GM21619 (cell line): ENCODE measurements at regions not wholly inside any gene's neighbourhood (a gene's known extent, or its start where the extent isn't known, plus 50 kb on each side); places are given as distances from the start of the nearest gene placed in this dataset.

ENCODE experiments used
- ATAC-seq: cut with Tn5 transposase; IDR thresholded peaks from one replicate; pipeline ENCODE4 v1.9.1; 2021; ENCODE audit not compliant: unreplicated experiment

- ATAC-seq = no peak
These were observed 405.5 kb downstream of the EFNA5 start for GRCh38 chr5:107265193-107265592.

- peak; percentile 79 for ATAC-seq
These were observed 407.2 kb downstream of the EFNA5 start for GRCh38 chr5:107263387-107264018.

- ATAC-seq = peak; percentile 84
These were observed 412.7 kb downstream of the EFNA5 start for GRCh38 chr5:107257885-107258520.

GRCh38 chr5:107254902-107255234 lies 415.9 kb downstream of the EFNA5 start:
- no peak for ATAC-seq

GRCh38 chr5:107254214-107254901 lies 416.4 kb downstream of the EFNA5 start:
- no peak for ATAC-seq

- ATAC-seq = no peak
These were observed 417.5 kb downstream of the EFNA5 start for GRCh38 chr5:107253246-107253645.

GRCh38 chr5:107251151-107251550 lies 419.6 kb downstream of the EFNA5 start:
- ATAC-seq = no peak

- ATAC-seq = no peak
These were observed 422.6 kb downstream of the EFNA5 start for GRCh38 chr5:107248066-107248695.

- ATAC-seq = no peak
These were observed 423.3 kb downstream of the EFNA5 start for GRCh38 chr5:107247427-107247826.

GRCh38 chr5:107243220-107243579 lies 427.5 kb downstream of the EFNA5 start:
- no peak for ATAC-seq

GRCh38 chr5:107242411-107243219 lies 428.1 kb downstream of the EFNA5 start:
- ATAC-seq = no peak

GRCh38 chr5:107241841-107242240 lies 428.9 kb downstream of the EFNA5 start:
- ATAC-seq = no peak

GRCh38 chr5:107235167-107235566 lies 435.6 kb downstream of the EFNA5 start:
- ATAC-seq = no peak

- no peak for ATAC-seq
These were observed 437.9 kb downstream of the EFNA5 start for GRCh38 chr5:107232788-107233187.

- no peak for ATAC-seq
These were observed 438.4 kb downstream of the EFNA5 start for GRCh38 chr5:107232293-107232692.

GRCh38 chr5:107231191-107231590 lies 439.5 kb downstream of the EFNA5 start:
- ATAC-seq = no peak

GRCh38 chr5:107230367-107230766 lies 440.4 kb downstream of the EFNA5 start:
- no peak for ATAC-seq

GRCh38 chr5:107228226-107228625 lies 442.5 kb downstream of the EFNA5 start:
- ATAC-seq = no peak

- no peak for ATAC-seq
These were observed 446.5 kb downstream of the EFNA5 start for GRCh38 chr5:107224272-107224671.

GRCh38 chr5:107223066-107223465 lies 447.7 kb downstream of the EFNA5 start:
- no peak for ATAC-seq

- no peak for ATAC-seq
These were observed 450.7 kb downstream of the EFNA5 start for GRCh38 chr5:107219993-107220392.
